H54 (cell line): ENCODE measurements at regions not wholly inside any gene's neighbourhood (a gene's known extent, or its start where the extent isn't known, plus 50 kb on each side); places are given as distances from the start of the nearest gene placed in this dataset.

Source experiments
- DNase-seq: peaks from one replicate; pipeline ENCODE4 v3.0.0; 2011; ENCODE audit warnings: low spot score, mixed read lengths; ENCODE audit not compliant: insufficient read length
- FAIRE-seq: peaks from 3 replicates; lab custom pipeline; 2011; peaks lifted over from hg19 to GRCh38; lab: Jason Lieb, UNC
- POLR2A ChIP-seq: IDR thresholded peaks from 2 replicates; pipeline ENCODE4 v1.6.1; 2011; ENCODE audit warnings: low read depth, mild to moderate bottlenecking, low read length

- DNase-seq (no peak), FAIRE-seq (no peak)
- TF ChIP-seq POLR2A, result no peak
These were observed 145.4 kb upstream of the SATB2 start for GRCh38 chr2:199602896-199603717.

DNA sequence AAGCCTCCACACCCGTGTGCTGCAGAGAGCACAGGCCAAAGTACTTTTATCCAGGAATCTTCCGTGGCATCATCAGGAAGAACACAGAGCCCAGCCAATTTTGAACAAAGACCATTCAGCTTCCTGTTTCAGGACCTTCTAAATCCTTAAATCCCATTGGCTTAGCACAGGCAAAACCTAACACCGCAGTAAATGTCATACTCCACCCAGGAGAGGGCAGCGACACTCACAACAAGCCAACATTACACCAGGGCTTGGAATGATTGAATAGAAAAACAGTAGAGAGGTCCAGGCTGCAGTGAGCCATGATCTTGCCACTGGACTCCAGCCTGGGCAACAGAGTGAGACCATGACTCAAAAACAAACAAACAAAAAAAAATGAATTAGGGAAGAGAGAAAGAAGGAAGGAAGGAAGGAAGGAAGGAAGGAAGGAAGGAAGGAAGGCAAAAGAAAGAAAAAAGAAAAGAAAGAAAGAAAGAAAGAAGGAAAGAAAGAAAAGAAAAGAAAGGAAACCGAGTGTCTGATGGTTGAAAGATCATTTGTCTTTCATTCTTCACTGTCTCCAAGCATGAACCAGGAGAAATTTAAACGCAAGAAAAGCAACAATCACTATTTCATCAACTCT is 144.6 kb upstream of the SATB2 start:
- TF ChIP-seq POLR2A, result no peak
- DNase-seq (peak; percentile 61), FAIRE-seq (peak; percentile 33)

- no peak for DNase-seq
- FAIRE-seq, result no peak
- no peak for TF ChIP-seq POLR2A
These were observed 138.8 kb upstream of the SATB2 start for GRCh38 chr2:199596549-199596948.

GRCh38 chr2:199594443-199594842 is 136.7 kb upstream of the SATB2 start:
- no peak for DNase-seq
- FAIRE-seq, result no peak
- no peak for TF ChIP-seq POLR2A

DNA sequence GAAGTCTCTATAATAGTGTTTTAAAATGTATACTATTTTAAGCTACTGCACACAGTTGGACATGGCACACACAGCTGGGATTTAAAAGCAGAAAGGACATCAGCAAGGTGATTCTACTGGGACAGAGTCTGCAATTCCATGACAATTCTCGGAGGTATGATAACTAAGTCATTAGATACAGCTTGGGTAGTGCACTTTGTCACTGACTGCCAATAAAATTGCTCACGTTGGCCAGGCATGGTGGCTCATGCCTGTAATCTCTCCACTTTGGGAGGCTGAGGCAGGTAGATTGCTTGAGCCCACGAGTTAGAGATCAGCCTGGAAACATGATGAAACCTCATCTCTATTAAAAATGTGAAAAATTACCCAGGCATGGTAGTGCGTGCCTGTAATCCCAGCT is 134.1 kb upstream of the SATB2 start:
- DNase-seq (no peak), FAIRE-seq (no peak)
- no peak for TF ChIP-seq POLR2A

- no peak for DNase-seq
- no peak for TF ChIP-seq POLR2A
- FAIRE-seq, result no peak
These were observed 132.8 kb upstream of the SATB2 start for GRCh38 chr2:199590321-199591203.

DNA sequence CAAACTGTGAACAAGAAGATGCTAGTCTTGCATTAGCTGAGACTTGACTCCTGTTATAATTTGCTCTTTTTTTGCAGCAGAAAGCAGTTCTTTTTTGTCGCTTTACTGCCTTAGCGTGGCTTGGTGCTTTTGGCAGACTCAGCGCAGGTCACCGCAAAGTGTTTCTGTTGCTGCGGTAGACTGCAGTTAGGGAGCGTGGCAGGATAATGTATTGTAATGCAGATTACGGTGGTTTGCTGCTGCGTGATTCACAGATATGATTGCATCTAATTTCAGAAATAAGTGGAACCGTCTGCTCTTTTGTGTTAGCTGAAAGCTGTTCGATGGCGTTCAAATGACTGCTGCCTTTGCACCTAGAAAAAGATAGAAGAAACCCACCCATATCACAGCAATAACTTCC is 131.6 kb upstream of the SATB2 start:
- FAIRE-seq (no peak), DNase-seq (no peak)
- no peak for TF ChIP-seq POLR2A

- no peak for FAIRE-seq
These were observed 130.3 kb upstream of the SATB2 start for GRCh38 chr2:199588054-199588453.

DNA sequence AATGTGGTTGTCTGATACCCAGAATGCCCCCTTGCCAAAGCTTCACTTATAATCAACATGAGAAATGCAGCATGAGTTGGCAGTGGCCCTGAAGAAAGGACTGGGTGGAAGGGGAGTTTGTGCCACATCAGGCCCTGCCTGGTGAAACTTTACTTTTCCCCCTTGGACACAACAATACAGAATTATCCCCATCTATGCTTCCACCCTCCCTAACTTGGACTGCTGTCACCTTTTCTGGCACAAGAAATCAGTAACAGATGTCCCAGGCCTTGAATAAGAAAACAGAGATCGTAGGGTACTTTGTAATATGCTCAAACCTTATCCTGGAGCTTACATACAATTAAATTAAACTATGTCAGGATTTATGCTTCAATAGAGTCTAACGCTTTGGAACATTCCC is 128.9 kb upstream of the SATB2 start:
- TF ChIP-seq POLR2A, result no peak
- DNase-seq (no peak), FAIRE-seq (no peak)

More at GRCh38 chr2:199588054-199588453, 130.3 kb upstream of the SATB2 start:
- no peak for DNase-seq
- TF ChIP-seq POLR2A, result no peak

DNA sequence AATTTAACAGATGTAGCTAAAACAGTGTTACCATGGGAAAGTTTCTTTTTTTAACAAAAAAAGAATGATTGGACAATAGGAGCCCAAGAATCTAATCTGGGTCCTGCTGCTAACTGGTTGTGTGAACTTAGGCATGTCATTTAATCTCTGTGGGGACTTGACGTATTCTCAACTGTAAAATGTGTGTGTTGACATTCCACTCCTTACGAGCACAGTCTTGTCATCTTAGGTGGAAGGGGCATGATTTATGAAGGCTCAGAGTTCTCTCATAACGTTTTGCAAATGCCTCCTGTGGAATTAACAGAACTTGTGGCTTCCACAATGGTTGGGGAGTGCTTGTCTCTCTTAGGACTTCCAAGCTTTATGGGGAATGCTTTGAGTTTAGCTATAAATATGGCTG is 125.9 kb upstream of the SATB2 start:
- DNase-seq (no peak), FAIRE-seq (no peak)
- TF ChIP-seq POLR2A, result no peak

DNA sequence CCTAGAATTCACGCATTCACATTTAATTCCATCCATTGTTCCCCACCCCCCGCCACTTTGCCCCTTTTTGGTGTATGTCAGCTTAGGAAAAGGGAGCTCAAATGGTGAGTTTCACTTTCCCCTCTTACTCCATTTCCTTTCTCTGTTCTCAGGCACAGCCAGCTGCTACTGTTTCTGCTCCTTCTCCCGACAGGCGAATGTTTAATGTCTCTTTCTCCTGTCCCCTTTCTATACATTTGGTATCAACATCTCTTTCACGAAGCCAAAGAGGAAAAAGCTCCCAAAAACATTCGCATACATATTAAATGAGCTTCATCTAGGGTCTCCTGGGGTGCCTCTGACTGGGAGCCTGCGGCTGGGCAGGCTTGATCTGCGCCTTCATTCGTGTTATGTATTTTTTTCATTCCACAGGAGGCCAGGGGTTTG is 124.2 kb upstream of the SATB2 start:
- FAIRE-seq (no peak), DNase-seq (no peak)
- no peak for TF ChIP-seq POLR2A

- DNase-seq, result no peak
- TF ChIP-seq POLR2A, result no peak
- FAIRE-seq, result no peak
These were observed 123.7 kb upstream of the SATB2 start for GRCh38 chr2:199581408-199581807.

- FAIRE-seq, result no peak
- DNase-seq, result no peak
- TF ChIP-seq POLR2A, result no peak
These were observed 117.7 kb upstream of the SATB2 start for GRCh38 chr2:199575416-199575815.

GRCh38 chr2:199572571-199572970 is 114.8 kb upstream of the SATB2 start:
- DNase-seq (no peak), FAIRE-seq (no peak)
- TF ChIP-seq POLR2A, result no peak

- no peak for TF ChIP-seq POLR2A
- FAIRE-seq (no peak), DNase-seq (no peak)
These were observed 113.2 kb upstream of the SATB2 start for GRCh38 chr2:199570934-199571333.
